ENCODE measurements at regions not wholly inside any gene's neighbourhood (a gene's known extent, or its start where the extent isn't known, plus 50 kb on each side); places are given as distances from the start of the nearest gene placed in this dataset.

DNA sequence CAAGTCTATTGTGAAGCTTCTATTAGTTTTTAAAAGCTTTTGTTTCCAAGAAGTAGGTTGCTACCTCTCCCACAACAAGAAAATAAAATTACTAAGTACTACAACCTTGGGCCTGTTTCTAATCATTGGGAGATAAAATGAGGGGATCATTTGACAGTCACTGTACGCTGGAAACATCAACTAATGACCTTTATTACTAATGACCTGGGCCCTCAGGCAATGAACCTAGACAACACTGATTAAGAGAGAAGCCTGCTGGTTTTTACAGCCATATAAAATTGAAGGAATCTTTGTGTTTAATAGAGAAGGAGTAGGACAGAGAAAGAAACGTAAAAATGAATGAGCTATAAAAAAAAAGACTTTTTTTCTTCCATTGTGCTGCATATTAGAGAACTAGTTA lies 1000.9 kb downstream of the STPG2 start:
- Histone ChIP-seq H3K9ac (ENCODE audit: low read depth, low read length) (no peak overlapping the region), H3K4me3 (ENCODE audit: insufficient read depth, low read depth, low read length) (no peak overlapping the region), H2BK15ac (ENCODE audit: low read depth, low read length) (no peak overlapping the region), H4K5ac (ENCODE audit: low read depth, low read length) (no peak overlapping the region), H4K8ac (ENCODE audit: low read depth in 2 of 2, low read length in 2 of 2) (no peak overlapping the region), H3K18ac (ENCODE audit: low read depth, low read length) (no peak overlapping the region), H3K4ac (ENCODE audit: low read depth, low read length) (no peak overlapping the region), H3K23ac (ENCODE audit: low read depth, low read length) (no peak overlapping the region), H2BK120ac (ENCODE audit: low read depth, low read length) (no peak overlapping the region), H3K4me1 (ENCODE audit: control insufficient read depth, insufficient read depth, low read length) (no peaks in the 10 kb centered on the region), H3K27ac (ENCODE audit: insufficient read depth, low read length) (no peak overlapping the region), H3K9me3 (ENCODE audit: control insufficient read depth, insufficient read depth, low read length) (peaks cover 5% of the 10 kb centered on the region; the same call in 1 of the 2 replicates), H2AK5ac (ENCODE audit: low read depth, low read length) (no peak overlapping the region), H3K36me3 (ENCODE audit: control insufficient read depth, insufficient read depth, low read length) (no peaks in the 10 kb centered on the region), H3K4me2 (ENCODE audit: low read depth, low read length) (no peak overlapping the region), H4K91ac (ENCODE audit: insufficient read depth, low read depth, low read length) (no peak overlapping the region), H3K27me3 (ENCODE audit: control insufficient read depth, insufficient read depth, low read length) (no peaks in the 10 kb centered on the region), H2BK5ac (ENCODE audit: low read depth, low read length, poor library complexity, severe bottlenecking) (no peak overlapping the region), H2AK9ac (replicated peaks; ENCODE audit: low read depth, low read length, poor library complexity) (no peak overlapping the region), H2AFZ (replicated peaks; ENCODE audit: low read length, poor library complexity) (no peak overlapping the region), H3K56ac (ENCODE audit: extremely low read depth, insufficient read depth, low read length) (no peak overlapping the region), H3K9me1 (ENCODE audit: insufficient read depth, low read length) (no peaks in the 10 kb centered on the region), H4K20me1 (ENCODE audit: insufficient read depth, low read length) (no peaks in the 10 kb centered on the region), H3K79me1 (ENCODE audit: low read depth in 1 of 2, low read length in 2 of 2) (no peaks in the 10 kb centered on the region), H2BK20ac (ENCODE audit: low read depth, low read length) (no peak overlapping the region), H3K14ac (replicated peaks; ENCODE audit: low read depth, low read length) (no peak overlapping the region)
- DNase-seq (no peak), ATAC-seq (ENCODE audit: low read depth) (no peak)
- in situ Hi-C loops (cut with MboI; ENCODE audit: low sequenced_read_pairs): no loop called here
- CTCF ChIA-PET: no interaction called here
- no TSS peak for BruUV-seq (replicated peaks)
- intact Hi-C loops (cut with micrococcal nuclease): no loop called here
- POLR2A ChIA-PET (ENCODE audit: unreplicated experiment): no interaction called here
- no peak for TF ChIP-seq POLR2A (IDR thresholded peaks at IDR 0.05; ENCODE audit: low read depth, low read length)
- no peak for TF ChIP-seq BHLHE40 (IDR thresholded peaks at IDR 0.05; ENCODE audit: low read depth, low read length)
- TF ChIP-seq RCOR1 (IDR thresholded peaks at IDR 0.05; ENCODE audit: insufficient replicate concordance, low read length): no peak
- no peak for TF ChIP-seq NFE2L2 (IDR thresholded peaks at IDR 0.05; ENCODE audit: low read depth, low read length)
- TF ChIP-seq CHD1 (IDR thresholded peaks at IDR 0.05; ENCODE audit: low read depth, low read length): no peak
- TF ChIP-seq, protein P1, sequence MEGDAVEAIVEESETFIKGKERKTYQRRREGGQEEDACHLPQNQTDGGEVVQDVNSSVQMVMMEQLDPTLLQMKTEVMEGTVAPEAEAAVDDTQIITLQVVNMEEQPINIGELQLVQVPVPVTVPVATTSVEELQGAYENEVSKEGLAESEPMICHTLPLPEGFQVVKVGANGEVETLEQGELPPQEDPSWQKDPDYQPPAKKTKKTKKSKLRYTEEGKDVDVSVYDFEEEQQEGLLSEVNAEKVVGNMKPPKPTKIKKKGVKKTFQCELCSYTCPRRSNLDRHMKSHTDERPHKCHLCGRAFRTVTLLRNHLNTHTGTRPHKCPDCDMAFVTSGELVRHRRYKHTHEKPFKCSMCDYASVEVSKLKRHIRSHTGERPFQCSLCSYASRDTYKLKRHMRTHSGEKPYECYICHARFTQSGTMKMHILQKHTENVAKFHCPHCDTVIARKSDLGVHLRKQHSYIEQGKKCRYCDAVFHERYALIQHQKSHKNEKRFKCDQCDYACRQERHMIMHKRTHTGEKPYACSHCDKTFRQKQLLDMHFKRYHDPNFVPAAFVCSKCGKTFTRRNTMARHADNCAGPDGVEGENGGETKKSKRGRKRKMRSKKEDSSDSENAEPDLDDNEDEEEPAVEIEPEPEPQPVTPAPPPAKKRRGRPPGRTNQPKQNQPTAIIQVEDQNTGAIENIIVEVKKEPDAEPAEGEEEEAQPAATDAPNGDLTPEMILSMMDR (conservative IDR thresholded peaks at IDR 0.05; ENCODE audit: low read depth, low read length): no peak
- no peak for TF ChIP-seq MAFK (IDR thresholded peaks at IDR 0.05; ENCODE audit: low read depth, low read length)
- no peak for TF ChIP-seq CEBPB (IDR thresholded peaks at IDR 0.05; ENCODE audit: low read depth, low read length)
- no peak for TF ChIP-seq MAZ (IDR thresholded peaks at IDR 0.05; ENCODE audit: borderline replicate concordance, low read depth, low read length)
- no peak for TF ChIP-seq MXI1 (IDR thresholded peaks at IDR 0.05; ENCODE audit: borderline replicate concordance, low read depth, low read length)
- TF ChIP-seq SMC3 (IDR thresholded peaks at IDR 0.05; ENCODE audit: low read depth, low read length): no peak
- TF ChIP-seq, protein P2, sequence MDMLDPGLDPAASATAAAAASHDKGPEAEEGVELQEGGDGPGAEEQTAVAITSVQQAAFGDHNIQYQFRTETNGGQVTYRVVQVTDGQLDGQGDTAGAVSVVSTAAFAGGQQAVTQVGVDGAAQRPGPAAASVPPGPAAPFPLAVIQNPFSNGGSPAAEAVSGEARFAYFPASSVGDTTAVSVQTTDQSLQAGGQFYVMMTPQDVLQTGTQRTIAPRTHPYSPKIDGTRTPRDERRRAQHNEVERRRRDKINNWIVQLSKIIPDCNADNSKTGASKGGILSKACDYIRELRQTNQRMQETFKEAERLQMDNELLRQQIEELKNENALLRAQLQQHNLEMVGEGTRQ (IDR thresholded peaks at IDR 0.05; ENCODE audit: low read depth, low read length): no peak
- no peak for TF ChIP-seq FOS (IDR thresholded peaks at IDR 0.05; ENCODE audit: low read depth, low read length)
- TF ChIP-seq, protein P3, sequence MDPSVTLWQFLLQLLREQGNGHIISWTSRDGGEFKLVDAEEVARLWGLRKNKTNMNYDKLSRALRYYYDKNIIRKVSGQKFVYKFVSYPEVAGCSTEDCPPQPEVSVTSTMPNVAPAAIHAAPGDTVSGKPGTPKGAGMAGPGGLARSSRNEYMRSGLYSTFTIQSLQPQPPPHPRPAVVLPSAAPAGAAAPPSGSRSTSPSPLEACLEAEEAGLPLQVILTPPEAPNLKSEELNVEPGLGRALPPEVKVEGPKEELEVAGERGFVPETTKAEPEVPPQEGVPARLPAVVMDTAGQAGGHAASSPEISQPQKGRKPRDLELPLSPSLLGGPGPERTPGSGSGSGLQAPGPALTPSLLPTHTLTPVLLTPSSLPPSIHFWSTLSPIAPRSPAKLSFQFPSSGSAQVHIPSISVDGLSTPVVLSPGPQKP (IDR thresholded peaks at IDR 0.05; ENCODE audit: borderline replicate concordance, low read depth, low read length): no peak
- TF ChIP-seq RAD21 (IDR thresholded peaks at IDR 0.05; ENCODE audit: low read length): no peak
- TF ChIP-seq RFX5 (IDR thresholded peaks at IDR 0.05; ENCODE audit: low read depth, low read length): no peak
- WGBS, 2 experiments (ENCODE audit: extremely low coverage in 2 of 2, insufficient read length in 1 of 2): no CpG with 5 or more reads among the region's 2 CpGs
- dilution Hi-C loops (cut with HindIII; ENCODE audit: low sequenced_read_pairs, unreplicated experiment): no loop called here
